CD4-positive, alpha-beta T cell treated with Interleukin-17A for 4 hours (primary cell): ENCODE measurements at regions not wholly inside any gene's neighbourhood (a gene's known extent, or its start where the extent isn't known, plus 50 kb on each side); places are given as distances from the start of the nearest gene placed in this dataset.
"Not testable (repeated sequence)": the region's sequence is repeated elsewhere in the genome, so short reads cannot be mapped to it uniquely, and the experiment has no call there.

Experiments
- DNase-seq: peaks from one replicate; pipeline ENCODE4 v3.0.0-alpha.2; 2020; ENCODE audit warnings: mixed read lengths

DNA sequence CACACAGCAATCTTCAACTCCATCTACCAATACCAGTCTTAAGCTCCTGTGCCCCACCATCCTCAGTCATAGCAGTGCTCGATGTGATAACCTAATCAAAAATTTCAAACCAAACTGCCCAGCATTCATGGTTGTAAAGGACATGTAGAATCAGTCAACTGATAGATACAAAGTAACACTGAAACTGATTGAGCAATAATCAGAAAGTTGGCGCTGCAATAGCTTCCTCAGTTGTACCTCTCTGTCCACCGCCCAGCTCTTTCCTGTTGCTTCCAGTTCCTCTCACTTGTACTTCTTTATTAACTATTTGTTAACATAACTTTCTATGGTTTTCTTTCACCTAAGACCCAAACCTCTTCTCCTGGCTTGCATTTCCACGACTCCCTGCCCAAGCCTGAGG lies 745.7 kb downstream of the PDCD6IP start:
- DNase-seq, result no peak

DNA sequence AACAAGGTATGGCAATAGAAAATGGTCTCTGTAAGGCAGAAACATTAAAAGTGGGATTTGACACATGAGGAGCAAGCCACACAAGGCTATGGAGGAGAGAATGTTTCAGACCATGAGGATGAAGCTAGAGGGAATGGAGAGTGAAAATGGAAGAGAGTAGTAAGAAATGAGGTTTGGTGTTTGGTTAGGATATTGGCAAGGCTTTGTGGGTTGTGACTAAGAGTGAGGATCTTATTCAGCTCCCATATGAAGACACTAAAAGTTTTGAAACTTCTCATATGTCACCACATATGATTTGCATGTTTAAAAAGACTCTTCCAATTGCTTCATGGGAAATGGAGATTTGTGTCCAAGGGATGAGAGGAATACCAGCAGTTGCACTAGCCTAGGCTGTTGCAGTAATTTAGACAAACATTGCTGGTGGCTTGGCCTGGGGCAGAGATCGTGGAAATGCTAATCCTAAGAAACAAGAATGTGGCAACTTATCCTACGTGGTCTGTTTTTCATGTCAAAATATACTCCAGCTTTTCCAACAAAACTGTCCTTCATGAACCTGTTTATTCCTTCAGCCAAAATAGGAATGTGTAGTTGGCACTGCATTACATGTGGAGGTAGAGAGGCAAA lies 749.0 kb downstream of the PDCD6IP start:
- no peak for DNase-seq

DNA sequence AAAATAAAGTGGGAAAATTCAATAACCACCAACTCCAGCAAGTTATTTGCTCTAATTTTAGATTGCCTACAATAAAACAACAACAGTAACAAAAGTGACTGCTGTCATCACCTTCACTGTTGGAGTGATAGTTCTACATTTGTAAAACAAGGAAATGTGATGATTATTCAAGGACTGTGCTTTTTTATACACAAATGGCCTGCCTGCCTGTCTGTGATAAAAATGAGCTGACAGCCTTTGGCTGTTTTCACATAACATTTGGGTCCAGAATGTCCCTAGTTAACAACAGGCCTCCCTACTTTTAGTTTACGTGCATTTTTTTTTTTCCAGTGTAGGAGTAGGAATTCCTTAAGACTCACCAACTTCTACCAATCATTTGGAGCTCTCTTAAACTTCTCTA lies 768.8 kb downstream of the PDCD6IP start:
- no peak for DNase-seq

DNA sequence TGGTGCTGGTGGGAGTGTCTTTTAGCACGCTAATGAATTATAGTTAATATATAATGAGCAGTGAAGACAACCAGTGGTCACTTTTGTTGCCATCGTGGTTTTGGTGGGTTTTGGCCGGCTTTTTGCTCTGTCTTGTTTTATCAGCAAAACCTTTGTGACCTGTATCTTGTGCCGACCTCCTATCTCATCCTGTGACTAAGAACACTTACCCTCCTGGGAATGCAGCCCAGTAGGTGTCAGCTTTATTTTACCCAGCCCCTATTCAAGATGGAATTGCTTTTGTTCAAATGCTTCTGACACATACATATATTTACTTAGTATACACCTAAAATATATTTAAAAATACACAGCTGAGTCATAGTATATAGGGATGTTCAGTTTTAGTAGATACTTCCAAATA lies 770.3 kb downstream of the PDCD6IP start:
- no peak for DNase-seq

DNA sequence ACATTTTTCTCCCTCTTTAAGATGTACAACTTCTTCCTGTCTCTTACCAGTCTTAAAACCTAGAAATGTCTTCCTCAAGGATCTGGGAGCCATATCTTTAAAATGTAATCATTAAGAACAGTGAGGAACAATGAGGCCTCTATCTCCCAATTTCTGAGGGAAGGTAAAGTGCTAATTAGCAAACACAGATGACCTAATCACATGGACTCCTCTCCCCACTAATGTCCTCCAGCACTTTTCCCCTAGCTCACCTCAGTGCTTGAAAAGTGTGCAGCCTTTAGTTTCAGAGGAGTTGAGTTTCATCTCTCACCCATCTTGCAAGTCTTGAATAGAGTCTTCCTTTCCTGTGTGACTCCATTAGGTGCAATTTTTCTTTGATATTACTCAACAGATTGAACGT lies 771.0 kb downstream of the PDCD6IP start:
- DNase-seq, result no peak

DNA sequence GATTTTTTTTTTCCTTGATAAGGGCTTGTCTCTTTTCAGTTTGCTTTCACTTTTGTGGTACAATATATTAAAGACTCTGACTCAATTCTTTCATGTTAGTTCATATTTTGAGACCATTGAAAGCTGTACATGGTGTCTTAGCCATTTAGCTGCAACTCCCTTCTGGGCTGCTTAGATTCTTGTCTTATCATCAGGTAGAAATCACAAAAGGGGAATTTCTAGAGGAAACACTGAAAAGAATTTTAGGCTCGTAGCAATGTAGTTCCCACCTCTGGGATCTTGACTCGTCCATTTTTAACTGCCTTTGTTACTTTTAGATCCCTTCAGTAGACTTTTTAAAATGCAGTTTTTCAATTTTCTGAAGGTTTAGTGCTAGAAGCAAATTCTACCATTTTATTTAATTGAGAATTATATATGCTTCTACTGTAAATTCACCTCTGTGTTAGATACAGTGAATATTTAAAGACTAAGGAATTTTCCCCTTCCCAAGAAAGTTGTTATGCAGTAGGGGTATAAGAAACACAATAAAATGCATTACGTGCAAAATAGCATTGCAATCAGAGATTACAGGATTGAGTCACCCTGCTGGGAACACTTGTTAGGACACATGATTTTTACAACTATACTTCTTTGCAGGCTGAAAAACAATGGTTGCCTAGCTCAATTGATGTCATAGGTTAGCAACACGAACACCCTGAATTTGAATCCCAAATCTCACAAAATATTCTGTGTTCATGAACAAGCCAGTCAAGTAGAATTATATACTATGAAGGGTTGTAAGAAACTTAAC lies 772.7 kb downstream of the PDCD6IP start:
- no peak for DNase-seq

DNA sequence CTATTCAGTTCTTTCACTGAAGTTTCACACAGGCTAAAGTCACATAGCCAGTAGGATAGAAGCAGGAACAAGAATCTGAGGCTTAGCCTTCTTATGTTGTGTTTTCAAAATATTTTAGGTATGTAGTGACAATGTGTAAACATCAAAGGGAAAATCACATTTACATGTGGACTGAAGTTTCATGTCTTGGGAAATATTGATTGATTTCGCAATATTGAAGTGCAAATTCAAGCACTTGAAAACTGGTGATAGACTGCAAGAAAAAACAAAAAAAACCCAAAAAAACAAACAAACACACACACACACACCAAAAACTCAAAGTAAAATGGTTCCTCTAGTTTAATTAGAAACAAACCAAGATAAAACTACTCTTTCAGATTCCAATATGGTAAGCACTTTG lies 773.3 kb downstream of the PDCD6IP start:
- DNase-seq, result no peak

DNA sequence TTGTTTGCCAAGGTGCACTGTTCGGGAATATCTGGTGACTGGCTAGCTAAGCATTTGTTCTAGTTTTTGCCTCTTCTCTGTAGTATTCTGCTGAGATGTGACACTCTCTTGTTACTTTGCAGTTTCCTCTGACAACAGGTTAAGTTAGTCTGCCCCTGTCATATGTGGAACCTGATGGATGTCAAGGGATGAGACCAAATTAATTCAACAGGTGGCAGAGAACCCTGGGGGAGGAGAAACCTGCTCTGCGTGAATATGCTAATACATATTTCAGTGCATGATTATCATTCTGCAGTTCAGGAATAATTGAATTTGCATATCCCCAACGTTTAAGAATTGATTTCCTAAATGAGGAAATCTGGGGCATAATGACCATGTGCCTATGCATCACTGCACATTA lies 777.3 kb downstream of the PDCD6IP start:
- DNase-seq, result no peak

DNA sequence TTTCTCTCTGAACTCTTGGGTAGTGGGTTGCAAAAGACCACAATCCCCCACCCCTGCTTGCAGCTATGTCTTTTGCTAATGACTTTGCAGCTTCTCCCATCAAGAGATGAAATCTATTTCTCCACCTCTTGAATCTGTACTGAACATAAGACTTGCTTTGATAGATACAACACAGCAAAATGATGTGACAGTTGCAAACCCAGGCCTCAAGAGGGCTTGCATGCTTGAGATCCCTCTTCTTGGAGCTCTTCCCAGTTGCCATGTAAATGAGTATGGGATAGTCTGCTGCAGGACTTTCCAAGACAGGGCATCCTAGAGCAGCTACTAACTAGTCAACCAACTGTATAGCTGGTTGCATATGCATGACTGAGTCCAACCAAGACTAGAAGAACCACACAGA lies 783.6 kb downstream of the PDCD6IP start:
- DNase-seq, result no peak

DNA sequence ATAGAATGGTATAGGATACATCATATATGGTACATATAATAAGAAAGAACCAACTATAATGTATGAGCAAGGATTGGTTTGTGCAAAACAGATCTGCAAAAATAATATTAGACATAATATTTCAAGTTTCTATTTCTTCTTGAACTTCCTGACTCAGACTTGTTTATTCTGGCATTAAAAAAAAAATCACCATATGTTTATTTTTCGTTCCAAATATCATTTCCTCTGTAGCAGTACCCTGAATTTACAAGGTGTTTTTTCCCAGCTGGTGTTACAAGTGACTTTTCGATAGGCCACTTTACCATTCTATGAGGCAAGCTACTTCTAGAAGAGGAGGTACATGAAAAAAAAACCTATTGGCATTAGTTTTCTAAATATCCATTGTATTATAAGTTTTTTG lies 785.0 kb downstream of the PDCD6IP start:
- DNase-seq, result no peak

DNA sequence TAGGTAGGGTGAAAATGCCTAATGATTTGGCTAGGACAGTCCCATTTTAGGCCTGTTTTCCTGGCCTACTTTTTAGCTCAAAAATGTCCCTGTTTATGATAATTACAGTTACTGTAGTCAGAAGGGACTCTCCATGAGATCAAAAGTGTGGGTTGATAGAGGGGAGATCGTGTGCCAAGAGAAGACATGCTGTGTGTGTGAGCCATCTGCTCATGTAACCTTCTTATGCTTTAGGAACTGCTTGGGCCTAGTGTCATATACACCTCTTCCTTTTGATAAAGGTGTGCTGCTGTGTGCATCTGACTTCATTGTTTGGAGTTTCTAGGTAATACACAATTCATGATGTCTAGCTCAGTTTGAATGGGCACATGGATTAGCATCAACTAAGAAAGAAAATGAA lies 786.5 kb downstream of the PDCD6IP start:
- DNase-seq, result no peak

DNA sequence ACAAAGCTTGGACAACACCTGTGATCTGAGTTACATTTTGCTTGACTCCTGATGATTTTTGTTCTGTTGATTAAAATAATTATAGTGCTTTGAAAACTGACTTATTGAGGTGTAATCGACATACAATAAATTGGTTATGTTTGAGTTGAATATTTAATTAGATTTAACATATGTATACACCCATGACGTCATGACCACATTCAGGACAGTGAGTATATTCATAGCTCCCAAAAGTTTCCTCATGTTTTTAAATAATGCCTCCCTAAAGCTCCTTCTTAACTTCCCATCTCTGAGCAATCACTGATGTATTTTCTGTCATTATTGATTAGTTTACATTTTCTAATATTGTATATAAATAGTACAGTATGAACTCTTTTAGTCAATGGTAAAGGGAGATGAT lies 801.2 kb downstream of the PDCD6IP start:
- no peak for DNase-seq

DNA sequence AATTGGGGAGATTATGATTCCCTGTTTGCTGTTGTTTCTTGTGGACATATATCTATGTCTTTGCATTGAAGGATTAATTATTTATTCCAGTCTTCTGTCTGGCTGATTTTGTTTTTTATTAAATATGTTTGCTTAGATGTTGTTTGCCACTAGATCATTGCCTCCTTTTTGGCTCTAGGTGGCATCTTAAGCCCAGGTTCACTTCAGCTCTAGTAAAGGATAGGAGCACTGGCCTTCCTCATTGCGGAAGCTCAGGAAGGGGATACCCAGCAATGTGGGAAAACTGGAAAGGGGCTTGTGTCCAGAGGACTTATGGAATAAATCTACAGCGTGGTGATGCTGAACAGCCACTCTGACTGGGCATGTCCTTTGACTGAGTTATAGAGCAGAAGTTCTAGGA lies 821.6 kb downstream of the PDCD6IP start:
- no peak for DNase-seq

DNA sequence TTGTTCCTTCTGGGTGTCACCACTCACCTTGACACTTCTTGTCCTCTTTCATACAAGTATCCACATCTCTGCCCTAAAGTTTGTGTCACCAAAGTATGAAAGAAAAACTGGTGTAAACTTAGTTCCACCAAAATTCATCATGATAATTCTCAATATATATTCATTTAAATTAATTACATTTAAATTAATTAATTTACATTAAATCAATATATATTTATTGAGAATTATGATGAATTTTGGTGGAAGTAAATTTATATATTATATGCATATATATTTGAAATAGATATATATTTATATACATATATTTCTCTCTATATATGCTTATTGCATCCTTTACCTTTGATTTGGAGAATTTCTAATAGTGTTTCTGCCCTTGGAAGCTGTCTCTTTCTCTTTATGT lies 828.3 kb downstream of the PDCD6IP start:
- no peak for DNase-seq

DNA sequence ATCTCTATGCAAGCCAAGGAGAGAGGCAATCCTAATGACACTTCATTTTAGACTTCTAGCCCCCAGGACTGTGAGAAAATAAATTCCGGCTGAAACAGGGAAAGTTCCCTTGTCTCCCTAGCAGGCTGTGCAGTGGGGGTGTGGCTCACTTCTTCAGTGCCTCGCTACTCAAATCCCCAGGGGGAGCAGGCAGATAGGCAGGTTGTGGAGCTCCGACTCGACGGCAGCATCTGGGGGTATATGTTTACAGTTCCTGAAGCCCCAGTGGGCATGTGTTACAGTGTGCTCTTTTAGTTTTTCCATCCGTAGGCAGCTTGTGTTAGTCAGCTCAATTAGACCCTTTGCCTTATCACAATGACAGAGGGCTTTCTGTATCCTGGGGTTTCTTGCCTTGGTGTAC lies 836.5 kb downstream of the PDCD6IP start:
- no peak for DNase-seq

DNA sequence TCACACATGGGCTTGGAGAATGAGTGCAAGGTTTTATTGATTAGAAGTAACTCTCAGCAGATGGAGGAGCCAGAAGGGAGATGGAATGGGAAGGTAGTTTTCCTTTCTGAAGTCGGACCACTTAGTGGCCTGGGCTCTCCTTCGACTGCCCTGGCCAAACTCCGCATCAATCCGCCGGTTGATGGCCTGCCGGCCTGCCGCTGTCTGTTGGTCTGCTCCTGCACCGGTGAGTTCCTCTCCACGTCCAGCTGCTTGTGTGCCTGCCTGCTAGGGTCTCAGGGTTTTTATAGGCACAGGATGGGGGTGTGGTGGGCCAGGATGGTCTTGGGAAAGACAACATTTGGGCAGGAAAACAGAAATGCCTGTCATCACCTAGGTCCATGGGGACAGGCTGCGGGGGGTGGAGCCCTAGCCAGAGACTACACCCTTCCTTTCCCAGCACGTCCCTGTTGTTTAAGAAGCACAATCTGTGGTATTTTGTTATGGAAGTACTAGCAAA lies 837.0 kb downstream of the PDCD6IP start:
- DNase-seq, result no peak

DNA sequence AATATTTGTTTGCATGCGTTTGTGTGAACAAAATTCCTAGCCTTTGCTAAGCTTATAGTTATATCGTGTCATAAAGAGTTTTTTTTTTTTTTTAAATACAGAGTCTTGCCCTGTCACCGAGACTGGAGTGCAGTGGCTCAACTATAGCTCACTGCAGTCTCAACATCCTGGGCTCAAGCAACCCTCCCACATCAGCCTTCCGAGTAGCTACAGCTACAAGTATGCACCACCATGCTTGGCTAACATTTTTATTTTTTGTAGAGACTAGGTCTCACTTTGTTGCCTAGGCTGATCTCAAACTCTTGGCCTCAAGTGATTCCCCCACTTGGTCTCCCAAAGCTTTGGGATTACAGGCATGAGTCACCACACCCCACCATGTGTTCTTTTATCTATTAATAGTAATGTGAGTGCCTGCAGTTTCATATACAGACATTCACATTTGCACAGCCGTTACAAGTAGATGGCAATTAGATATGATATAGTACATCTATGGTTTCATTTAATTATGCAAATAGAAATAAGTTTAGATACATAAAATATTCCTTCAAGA lies 848.6 kb downstream of the PDCD6IP start:
- no peak for DNase-seq

DNA sequence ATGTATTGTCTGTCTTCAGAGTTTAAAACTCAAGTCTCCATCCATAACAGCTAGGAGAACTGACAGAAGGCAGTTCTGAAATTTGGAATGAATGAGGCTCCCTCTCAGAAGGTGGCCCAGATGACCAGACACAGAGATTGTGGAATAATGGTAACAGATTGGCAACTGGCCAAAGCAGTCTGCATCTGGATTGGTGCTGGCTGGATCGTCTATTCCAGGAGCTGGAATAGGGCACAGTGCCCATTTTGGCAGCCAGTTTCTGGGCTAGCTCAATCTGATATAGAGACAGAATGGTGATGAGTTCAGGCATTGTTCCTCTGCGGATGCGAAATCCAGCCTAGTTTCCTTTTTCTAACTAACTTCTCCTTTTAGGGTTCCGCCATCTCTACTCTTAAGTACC lies 851.7 kb downstream of the PDCD6IP start:
- no peak for DNase-seq

DNA sequence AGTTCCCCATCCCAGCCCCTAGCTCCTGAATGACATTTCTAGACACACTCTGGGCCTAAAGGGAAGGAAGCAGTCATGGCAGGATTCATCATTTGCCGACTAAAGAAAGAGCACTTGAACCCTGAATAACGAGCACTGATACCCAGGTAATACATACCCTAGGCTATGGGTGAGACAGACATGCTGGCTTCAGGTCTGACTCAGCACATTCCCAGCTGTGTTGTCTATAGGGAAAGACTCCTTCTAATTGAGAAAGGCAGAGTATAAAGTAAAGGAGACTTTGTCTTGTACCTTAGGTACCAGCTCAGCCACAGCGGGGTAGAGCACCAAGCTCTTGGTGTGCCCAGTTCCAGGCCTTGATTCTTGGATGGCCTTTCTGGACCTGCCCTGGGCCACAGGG lies 870.5 kb downstream of the PDCD6IP start:
- no peak for DNase-seq

DNA sequence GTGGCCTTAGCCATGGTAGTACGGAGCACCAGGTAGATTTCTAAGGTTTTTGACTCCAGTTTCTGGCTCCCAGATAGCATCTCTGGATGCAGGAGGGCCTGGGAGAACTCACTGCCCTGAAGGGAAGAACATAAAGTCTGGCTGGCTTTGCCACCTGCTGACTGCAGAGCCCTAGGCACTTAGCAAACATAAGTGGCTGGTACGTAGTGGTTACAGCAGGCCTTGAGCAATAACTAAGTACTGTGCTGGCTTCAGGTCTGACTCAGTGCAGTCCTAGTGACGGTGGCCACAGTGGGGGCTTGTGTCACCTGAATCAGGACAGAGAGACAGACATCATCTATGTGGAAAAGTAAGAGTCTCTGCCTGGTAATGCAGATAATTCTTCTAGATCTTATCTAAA lies 871.1 kb downstream of the PDCD6IP start:
- DNase-seq, result no peak

DNA sequence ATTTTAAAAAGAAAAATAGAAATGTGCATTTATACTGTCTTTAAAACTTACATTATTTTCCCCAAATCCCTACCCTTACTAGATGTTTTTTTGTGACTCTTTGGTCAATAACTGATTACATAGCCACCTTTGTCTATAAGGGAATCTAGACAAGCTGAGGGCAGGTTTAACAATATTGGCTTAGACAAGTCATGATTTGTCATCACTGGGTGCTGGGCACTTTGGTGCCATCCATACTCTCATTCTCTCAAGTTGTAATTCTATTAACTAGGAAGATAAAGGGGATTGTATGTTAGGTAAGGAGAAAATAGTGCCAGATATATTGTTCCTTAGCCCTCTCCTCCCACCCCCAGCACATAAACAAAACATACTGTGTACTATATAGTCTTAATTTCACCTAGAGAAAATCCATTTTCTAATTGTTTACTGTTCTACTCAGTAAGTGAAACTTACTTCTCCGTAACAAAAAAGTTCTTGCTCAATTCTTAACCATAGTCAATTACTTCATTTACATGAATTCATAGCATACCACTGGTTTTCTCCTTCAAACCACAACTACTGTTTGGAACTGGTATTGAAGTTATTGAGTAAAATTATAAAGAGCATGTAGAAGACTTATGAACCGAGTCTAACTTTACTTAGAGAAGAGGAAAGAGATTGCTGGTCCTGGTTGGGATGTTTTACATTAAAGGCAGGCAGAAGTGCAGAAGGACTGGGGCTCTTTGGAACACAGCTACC lies 877.1 kb downstream of the PDCD6IP start:
- DNase-seq, result no peak

DNA sequence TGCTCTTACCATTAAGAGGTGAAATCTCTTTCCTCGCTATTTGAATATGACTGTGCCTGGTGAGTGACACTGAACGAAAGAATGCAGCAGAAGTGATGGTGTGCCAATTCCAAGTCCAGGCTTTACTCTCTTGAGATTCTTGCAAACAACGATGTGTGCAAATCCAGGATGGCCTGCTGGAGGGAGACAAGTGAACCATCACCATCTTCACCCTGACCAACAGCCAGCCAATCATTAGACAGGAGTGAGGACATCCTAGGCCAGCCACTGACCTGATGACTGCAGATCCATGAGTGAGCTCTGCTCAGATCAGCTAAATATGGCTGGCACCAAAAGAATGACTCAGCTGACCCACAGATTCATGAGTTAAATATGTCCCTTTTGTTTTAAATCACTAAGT lies 878.0 kb downstream of the PDCD6IP start:
- no peak for DNase-seq

DNA sequence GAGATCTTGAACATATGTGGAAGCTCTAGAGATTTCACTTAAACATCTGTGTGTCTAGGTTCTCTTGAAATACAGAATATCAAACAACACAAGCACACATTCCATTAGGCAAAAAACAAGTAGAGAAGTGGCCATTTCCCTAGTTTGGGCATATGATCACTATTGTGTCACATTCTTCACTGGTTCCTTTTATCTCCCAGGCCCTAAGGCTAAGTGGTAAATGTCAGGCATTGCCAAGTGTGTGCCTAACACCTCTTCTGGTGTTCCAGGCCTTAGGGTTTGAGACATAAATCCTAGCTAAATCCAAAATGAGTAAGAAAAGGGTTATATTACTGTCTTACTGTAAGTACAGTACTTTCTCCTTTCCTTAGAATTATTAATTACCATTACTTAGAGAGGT lies 880.1 kb downstream of the PDCD6IP start:
- DNase-seq, result no peak

DNA sequence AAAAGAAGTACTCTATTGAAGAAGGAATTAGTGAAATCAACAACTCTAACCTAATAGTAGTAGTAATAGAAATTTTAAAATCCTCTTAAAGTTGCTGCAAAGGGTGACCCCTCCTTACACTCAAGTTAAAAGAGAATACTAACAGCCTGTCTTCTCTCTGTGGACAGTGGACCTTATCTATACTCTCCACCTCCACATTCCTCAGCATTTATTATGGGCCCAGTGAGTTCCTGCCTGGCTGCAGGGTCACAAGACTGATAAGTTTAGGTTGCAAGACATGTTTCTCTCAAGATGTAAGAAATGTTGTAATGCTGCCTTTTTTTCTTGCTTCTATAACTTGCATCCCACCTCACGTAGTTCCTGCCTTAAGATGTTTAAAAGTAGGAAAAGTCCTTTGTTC lies 880.6 kb downstream of the PDCD6IP start:
- not testable (repeated sequence) for DNase-seq
